ENCODE measurements at regions not wholly inside any gene's neighbourhood (a gene's known extent, or its start where the extent isn't known, plus 50 kb on each side); places are given as distances from the start of the nearest gene placed in this dataset.

DNA sequence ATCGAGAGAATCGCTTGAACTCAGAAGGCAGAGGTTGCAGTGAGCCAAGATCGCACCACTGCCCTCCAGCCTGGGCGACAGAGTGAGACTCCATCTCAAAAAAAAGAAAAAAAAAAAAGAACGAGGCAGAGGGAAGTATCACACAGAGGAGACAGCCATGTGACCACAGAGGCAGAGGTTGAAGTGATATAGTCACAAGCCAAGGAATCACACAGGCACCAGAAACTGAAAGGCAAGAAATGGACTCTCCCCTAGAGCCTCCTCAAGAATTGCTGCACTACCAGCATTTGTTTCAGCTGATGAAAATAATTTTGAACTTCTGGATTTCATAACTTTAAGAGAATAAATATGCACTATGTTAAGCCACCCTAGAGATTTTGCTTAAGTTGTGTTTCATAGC, 459.6 kb downstream of the PTPRC start:
- TF ChIP-seq, protein P1, sequence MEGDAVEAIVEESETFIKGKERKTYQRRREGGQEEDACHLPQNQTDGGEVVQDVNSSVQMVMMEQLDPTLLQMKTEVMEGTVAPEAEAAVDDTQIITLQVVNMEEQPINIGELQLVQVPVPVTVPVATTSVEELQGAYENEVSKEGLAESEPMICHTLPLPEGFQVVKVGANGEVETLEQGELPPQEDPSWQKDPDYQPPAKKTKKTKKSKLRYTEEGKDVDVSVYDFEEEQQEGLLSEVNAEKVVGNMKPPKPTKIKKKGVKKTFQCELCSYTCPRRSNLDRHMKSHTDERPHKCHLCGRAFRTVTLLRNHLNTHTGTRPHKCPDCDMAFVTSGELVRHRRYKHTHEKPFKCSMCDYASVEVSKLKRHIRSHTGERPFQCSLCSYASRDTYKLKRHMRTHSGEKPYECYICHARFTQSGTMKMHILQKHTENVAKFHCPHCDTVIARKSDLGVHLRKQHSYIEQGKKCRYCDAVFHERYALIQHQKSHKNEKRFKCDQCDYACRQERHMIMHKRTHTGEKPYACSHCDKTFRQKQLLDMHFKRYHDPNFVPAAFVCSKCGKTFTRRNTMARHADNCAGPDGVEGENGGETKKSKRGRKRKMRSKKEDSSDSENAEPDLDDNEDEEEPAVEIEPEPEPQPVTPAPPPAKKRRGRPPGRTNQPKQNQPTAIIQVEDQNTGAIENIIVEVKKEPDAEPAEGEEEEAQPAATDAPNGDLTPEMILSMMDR (IDR thresholded peaks at IDR 0.05): no peak
- no peak for TF ChIP-seq POLR2A (IDR thresholded peaks at IDR 0.05)
